ENCODE measurements at regions not wholly inside any gene's neighbourhood (a gene's known extent, or its start where the extent isn't known, plus 50 kb on each side); places are given as distances from the start of the nearest gene placed in this dataset.

DNA sequence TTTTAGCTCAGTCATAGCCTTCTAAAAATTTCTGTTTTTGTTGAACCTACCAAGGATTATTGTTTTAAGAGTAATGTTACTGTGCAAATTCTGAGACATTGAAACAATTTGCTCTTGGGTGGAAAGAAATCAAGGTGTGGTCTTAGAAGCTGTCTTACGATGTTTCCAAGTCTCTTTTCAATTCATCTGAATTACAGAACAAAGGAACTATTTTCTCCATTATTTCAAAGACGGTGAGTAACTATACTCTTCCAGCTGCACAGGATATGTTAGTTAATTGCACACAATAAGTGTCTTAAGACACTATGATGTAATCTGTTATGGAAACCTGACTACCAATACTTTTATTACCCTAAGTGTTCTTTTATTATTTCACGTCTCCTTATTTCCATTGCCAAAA lies 106.8 kb upstream of the POM121L12 start:
- TF ChIP-seq, protein P1, sequence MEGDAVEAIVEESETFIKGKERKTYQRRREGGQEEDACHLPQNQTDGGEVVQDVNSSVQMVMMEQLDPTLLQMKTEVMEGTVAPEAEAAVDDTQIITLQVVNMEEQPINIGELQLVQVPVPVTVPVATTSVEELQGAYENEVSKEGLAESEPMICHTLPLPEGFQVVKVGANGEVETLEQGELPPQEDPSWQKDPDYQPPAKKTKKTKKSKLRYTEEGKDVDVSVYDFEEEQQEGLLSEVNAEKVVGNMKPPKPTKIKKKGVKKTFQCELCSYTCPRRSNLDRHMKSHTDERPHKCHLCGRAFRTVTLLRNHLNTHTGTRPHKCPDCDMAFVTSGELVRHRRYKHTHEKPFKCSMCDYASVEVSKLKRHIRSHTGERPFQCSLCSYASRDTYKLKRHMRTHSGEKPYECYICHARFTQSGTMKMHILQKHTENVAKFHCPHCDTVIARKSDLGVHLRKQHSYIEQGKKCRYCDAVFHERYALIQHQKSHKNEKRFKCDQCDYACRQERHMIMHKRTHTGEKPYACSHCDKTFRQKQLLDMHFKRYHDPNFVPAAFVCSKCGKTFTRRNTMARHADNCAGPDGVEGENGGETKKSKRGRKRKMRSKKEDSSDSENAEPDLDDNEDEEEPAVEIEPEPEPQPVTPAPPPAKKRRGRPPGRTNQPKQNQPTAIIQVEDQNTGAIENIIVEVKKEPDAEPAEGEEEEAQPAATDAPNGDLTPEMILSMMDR (IDR thresholded peaks at IDR 0.05; ENCODE audit: insufficient read depth, low read depth, low read length, missing control alignments): no peak
- no peak for DNase-seq (ENCODE audit: low read depth)
- H3K4me3 ChIP-seq (ENCODE audit: low read length): no peak overlapping the region

DNA sequence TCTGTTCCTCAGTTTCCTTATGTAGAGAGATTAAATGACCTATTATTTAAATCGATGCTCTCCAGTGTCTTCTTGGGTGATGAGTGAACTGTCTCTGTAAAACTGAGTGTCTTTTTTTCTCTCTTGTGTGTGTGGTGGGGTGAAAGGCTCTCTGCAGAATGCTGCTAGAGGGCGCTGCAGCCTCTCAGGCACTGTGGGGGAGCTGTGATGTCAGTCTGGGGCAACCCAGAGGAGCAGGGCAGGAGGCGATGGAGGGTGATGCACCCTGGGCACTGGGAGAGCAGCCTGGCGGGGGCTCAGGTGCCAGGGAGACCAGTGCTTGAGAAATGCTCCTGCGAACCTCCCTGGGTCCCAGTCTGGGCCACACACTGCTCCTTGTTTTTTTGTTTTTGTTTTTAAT lies 110.1 kb upstream of the POM121L12 start:
- TF ChIP-seq, protein P1 (IDR thresholded peaks at IDR 0.05; ENCODE audit: insufficient read depth, low read depth, low read length, missing control alignments): no peak
- no peak overlapping the region for H3K4me3 ChIP-seq (ENCODE audit: low read length)
- DNase-seq (ENCODE audit: low read depth): no peak

DNA sequence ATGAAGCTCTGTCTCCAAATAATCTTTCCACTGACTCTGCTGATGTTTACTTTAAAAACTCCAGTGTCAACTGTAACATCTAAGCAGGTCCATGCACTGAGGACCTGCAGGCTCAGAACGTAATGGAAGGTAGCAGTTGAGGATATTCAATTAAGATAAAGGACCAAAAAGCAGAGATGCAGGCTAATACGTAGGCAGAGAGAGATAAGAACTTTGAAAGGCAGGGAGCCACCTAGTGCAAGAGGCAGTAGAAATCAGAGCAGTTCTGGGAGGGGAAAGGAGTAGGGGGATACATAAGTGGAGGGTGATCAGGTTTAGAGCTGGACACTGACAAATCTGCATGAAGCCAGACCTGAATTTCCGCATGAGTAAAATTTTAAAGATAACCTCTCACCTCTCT lies 114.5 kb upstream of the POM121L12 start:
- H3K4me3 ChIP-seq (ENCODE audit: low read length): no peak overlapping the region

DNA sequence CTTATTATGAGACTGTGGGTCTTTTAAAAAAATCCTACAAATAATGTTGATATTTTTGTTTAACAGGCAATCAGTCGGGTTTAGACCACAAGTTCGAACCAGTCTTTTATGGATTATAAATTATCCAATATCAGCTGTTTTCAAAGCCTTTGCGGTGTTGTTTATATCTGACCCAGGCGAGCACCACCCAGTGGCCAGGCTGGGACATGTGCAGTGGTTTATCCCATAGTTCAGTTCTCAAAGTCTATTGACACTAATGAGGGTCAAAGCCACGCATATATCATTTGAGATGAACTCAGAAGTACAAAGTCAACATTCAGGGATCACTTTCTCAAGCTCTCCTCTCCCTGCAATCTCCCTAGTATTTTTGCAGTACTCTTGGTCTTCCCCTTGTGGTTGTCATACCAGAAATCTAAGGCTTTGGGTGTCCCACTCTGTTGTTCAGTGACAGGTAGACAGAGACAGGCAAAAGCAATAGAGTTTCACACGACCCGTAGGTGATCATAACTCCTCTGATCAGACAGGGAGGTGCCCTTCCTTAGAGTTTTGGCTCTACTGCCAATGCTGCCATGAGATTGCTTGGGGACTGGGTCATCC lies 117.4 kb upstream of the POM121L12 start:
- DNase-seq (ENCODE audit: low read depth): no peak
- TF ChIP-seq, protein P1 (IDR thresholded peaks at IDR 0.05; ENCODE audit: insufficient read depth, low read depth, low read length, missing control alignments): no peak
- no peak overlapping the region for H3K4me3 ChIP-seq (ENCODE audit: low read length)

More for the DNA sequence above, 114.5 kb upstream of the POM121L12 start:
- no peak for DNase-seq (ENCODE audit: low read depth)
- TF ChIP-seq, protein P1 (IDR thresholded peaks at IDR 0.05; ENCODE audit: insufficient read depth, low read depth, low read length, missing control alignments): no peak

DNA sequence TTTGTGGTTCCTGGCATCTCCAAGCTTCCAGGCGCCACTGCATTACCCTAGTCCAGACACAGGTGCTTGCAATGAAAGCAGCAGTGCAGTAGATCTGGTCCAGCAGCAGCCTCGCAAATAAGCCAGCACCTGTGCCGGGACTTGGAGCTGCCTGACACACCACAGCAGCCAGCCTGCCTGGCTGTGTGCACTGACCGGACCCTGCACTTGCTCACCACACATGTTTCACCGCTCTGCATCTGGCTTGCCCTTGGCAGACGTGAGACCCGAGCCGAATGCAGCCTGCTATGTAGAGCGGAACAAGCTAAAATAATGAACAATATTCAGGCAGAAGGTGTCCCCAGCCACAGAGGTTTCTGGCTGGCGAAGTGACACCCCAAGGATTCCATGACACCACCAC lies 123.6 kb upstream of the POM121L12 start:
- TF ChIP-seq, protein P1 (IDR thresholded peaks at IDR 0.05; ENCODE audit: insufficient read depth, low read depth, low read length, missing control alignments): no peak
- no peak for DNase-seq (ENCODE audit: low read depth)
- H3K4me3 ChIP-seq (ENCODE audit: low read length): no peak overlapping the region

DNA sequence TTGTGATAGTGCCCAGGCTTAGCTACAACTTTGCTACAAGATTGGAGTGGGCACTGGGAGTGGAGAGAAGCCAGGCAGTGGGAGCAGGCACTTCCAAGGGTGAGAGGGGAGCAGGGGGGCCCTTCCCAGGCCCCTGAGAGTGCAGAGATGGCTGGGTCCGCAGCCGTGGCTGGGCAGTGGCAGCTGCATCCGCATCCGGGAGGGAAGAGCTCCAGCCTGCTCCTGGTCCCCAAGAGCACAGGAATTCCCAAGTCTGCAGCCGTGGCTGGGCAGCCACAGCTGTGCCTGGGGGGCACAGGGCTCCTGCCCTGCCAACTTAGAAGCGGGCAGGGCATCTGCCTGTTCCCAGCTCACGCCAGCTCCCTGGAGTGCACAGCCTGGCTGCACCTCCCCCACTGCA lies 124.1 kb upstream of the POM121L12 start:
- no peak for DNase-seq (ENCODE audit: low read depth)
- TF ChIP-seq, protein P1 (IDR thresholded peaks at IDR 0.05; ENCODE audit: insufficient read depth, low read depth, low read length, missing control alignments): no peak
- no peak overlapping the region for H3K4me3 ChIP-seq (ENCODE audit: low read length)

DNA sequence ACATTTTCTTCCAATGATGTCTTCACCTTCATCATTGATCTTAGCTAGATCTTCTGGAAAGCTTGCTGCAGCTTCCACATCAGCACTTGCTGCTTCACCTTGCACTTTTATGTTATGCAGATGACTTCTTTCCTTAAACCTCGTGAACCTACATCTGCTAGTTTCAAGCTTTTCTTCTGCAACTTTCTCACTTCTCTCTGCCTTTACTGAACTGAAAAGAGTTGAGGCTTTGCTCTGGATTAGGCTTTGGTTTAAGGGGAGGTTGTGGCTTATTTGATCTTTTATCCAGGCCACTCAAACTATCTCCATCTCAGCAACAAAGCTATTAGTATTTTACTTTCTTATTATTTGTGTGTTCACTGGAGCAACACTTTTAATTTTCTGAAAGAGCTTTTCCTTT lies 125.5 kb upstream of the POM121L12 start:
- H3K4me3 ChIP-seq (ENCODE audit: low read length): no peak overlapping the region
- TF ChIP-seq, protein P1 (IDR thresholded peaks at IDR 0.05; ENCODE audit: insufficient read depth, low read depth, low read length, missing control alignments): no peak
- DNase-seq (ENCODE audit: low read depth): no peak

Data from epithelial cell of esophagus (primary cell).